ENCODE measurements at regions not wholly inside any gene's neighbourhood (a gene's known extent, or its start where the extent isn't known, plus 50 kb on each side); places are given as distances from the start of the nearest gene placed in this dataset.
"Not testable (repeated sequence)": the region's sequence is repeated elsewhere in the genome, so short reads cannot be mapped to it uniquely, and the experiment has no call there.

- TF ChIP-seq CTCF (IDR thresholded peaks at IDR 0.05; ENCODE audit: low read depth, low read length), result no peak
- H3K4me3 ChIP-seq (ENCODE audit: low read depth, low read length), result no peak overlapping the region
Measured at GRCh38 chr11:134727636-134728035, 315.6 kb upstream of the B3GAT1 start.

GRCh38 chr11:134727204-134727603 is 315.2 kb upstream of the B3GAT1 start:
- TF ChIP-seq CTCF (IDR thresholded peaks at IDR 0.05; ENCODE audit: low read depth, low read length), result no peak
- no peak overlapping the region for H3K4me3 ChIP-seq (ENCODE audit: low read depth, low read length)

- TF ChIP-seq CTCF (IDR thresholded peaks at IDR 0.05; ENCODE audit: low read depth, low read length), result no peak
- no peak overlapping the region for H3K4me3 ChIP-seq (ENCODE audit: low read depth, low read length)
Measured at GRCh38 chr11:134725716-134726639, 313.9 kb upstream of the B3GAT1 start.

- no peak overlapping the region for H3K4me3 ChIP-seq (ENCODE audit: low read depth, low read length)
- no peak for TF ChIP-seq CTCF (IDR thresholded peaks at IDR 0.05; ENCODE audit: low read depth, low read length)
Measured at GRCh38 chr11:134725211-134725610, 313.2 kb upstream of the B3GAT1 start.

GRCh38 chr11:134724779-134725140 is 312.7 kb upstream of the B3GAT1 start:
- TF ChIP-seq CTCF (IDR thresholded peaks at IDR 0.05; ENCODE audit: low read depth, low read length), result no peak
- no peak overlapping the region for H3K4me3 ChIP-seq (ENCODE audit: low read depth, low read length)

- no peak for TF ChIP-seq CTCF (IDR thresholded peaks at IDR 0.05; ENCODE audit: low read depth, low read length)
- H3K4me3 ChIP-seq (ENCODE audit: low read depth, low read length), result no peak overlapping the region
Measured at GRCh38 chr11:134724106-134724778, 312.2 kb upstream of the B3GAT1 start.

GRCh38 chr11:134720691-134721070 is 308.6 kb upstream of the B3GAT1 start:
- not testable (repeated sequence) for H3K4me3 ChIP-seq (ENCODE audit: low read depth, low read length)

GRCh38 chr11:134719940-134720690 is 308.1 kb upstream of the B3GAT1 start:
- not testable (repeated sequence) for H3K4me3 ChIP-seq (ENCODE audit: low read depth, low read length)
